ENCODE measurements at regions not wholly inside any gene's neighbourhood (a gene's known extent, or its start where the extent isn't known, plus 50 kb on each side); places are given as distances from the start of the nearest gene placed in this dataset.

- H3K36me3 Mint-ChIP-seq: no peaks in the 10 kb centered on the region
- H3K27me3 Mint-ChIP-seq: no peaks in the 10 kb centered on the region
- H3K27ac Mint-ChIP-seq: no peak overlapping the region
- no peak overlapping the region for H3K4me3 Mint-ChIP-seq
- no peaks in the 10 kb centered on the region for H3K4me1 Mint-ChIP-seq
- peaks cover 0 to 2% (median 0%) of the 10 kb centered on the region in 3 donors for H3K9me3 Mint-ChIP-seq
Observed at GRCh38 chr16:76882105-76882504, 308.9 kb upstream of the MON1B start.

GRCh38 chr16:76883076-76883475 is 307.9 kb upstream of the MON1B start:
- Mint-ChIP-seq H3K27ac (no peak overlapping the region), H3K9me3 (peaks cover 0 to 2% (median 0%) of the 10 kb centered on the region in 3 donors), H3K4me3 (no peak overlapping the region), H3K27me3 (no peaks in the 10 kb centered on the region), H3K4me1 (no peaks in the 10 kb centered on the region), H3K36me3 (no peaks in the 10 kb centered on the region)

- no peaks in the 10 kb centered on the region for H3K4me1 Mint-ChIP-seq
- H3K27me3 Mint-ChIP-seq: no peaks in the 10 kb centered on the region
- H3K4me3 Mint-ChIP-seq: no peak overlapping the region
- no peaks in the 10 kb centered on the region for H3K36me3 Mint-ChIP-seq
- no peak overlapping the region for H3K27ac Mint-ChIP-seq
- no peaks in the 10 kb centered on the region for H3K9me3 Mint-ChIP-seq
Observed at GRCh38 chr16:76885776-76886537, 305.0 kb upstream of the MON1B start.

GRCh38 chr16:76897816-76898215 is 293.2 kb upstream of the MON1B start:
- H3K4me3 Mint-ChIP-seq: no peak overlapping the region
- no peaks in the 10 kb centered on the region for H3K4me1 Mint-ChIP-seq

GRCh38 chr16:76899767-76900166 is 291.2 kb upstream of the MON1B start:
- H3K4me1 Mint-ChIP-seq: no peaks in the 10 kb centered on the region
- H3K9me3 Mint-ChIP-seq: no peaks in the 10 kb centered on the region
- H3K36me3 Mint-ChIP-seq: no peaks in the 10 kb centered on the region
- no peaks in the 10 kb centered on the region for H3K27me3 Mint-ChIP-seq
- H3K4me3 Mint-ChIP-seq: no peak overlapping the region
- no peak overlapping the region for H3K27ac Mint-ChIP-seq

More at GRCh38 chr16:76897816-76898215, 293.2 kb upstream of the MON1B start:
- no peaks in the 10 kb centered on the region for H3K36me3 Mint-ChIP-seq
- peaks cover 0 to 5% (median 3%) of the 10 kb centered on the region in 3 donors for H3K9me3 Mint-ChIP-seq
- H3K27ac Mint-ChIP-seq: no peak overlapping the region
- H3K27me3 Mint-ChIP-seq: no peaks in the 10 kb centered on the region

GRCh38 chr16:76900285-76901263 is 290.4 kb upstream of the MON1B start:
- Mint-ChIP-seq H3K27me3 (no peaks in the 10 kb centered on the region), H3K36me3 (no peaks in the 10 kb centered on the region), H3K4me1 (no peaks in the 10 kb centered on the region)

GRCh38 chr16:76906552-76906951 is 284.4 kb upstream of the MON1B start:
- H3K4me3 Mint-ChIP-seq: no peak overlapping the region
- no peaks in the 10 kb centered on the region for H3K9me3 Mint-ChIP-seq
- H3K27me3 Mint-ChIP-seq: no peaks in the 10 kb centered on the region
- no peaks in the 10 kb centered on the region for H3K4me1 Mint-ChIP-seq
- no peak overlapping the region for H3K27ac Mint-ChIP-seq
- no peaks in the 10 kb centered on the region for H3K36me3 Mint-ChIP-seq

More at GRCh38 chr16:76900285-76901263, 290.4 kb upstream of the MON1B start:
- Mint-ChIP-seq H3K27ac (peak overlapping the region in 2 of 3 donors; percentile 9 to 86), H3K4me3 (no peak overlapping the region), H3K9me3 (no peaks in the 10 kb centered on the region)

- H3K27me3 Mint-ChIP-seq: no peaks in the 10 kb centered on the region
- no peak overlapping the region for H3K27ac Mint-ChIP-seq
- H3K4me1 Mint-ChIP-seq: no peaks in the 10 kb centered on the region
Observed at GRCh38 chr16:76910931-76911330, 280.1 kb upstream of the MON1B start.

GRCh38 chr16:76913046-76913445 is 277.9 kb upstream of the MON1B start:
- H3K27me3 Mint-ChIP-seq: no peaks in the 10 kb centered on the region
- H3K4me1 Mint-ChIP-seq: no peaks in the 10 kb centered on the region
- no peaks in the 10 kb centered on the region for H3K36me3 Mint-ChIP-seq
- H3K4me3 Mint-ChIP-seq: no peak overlapping the region
- peaks cover 0 to 4% (median 3%) of the 10 kb centered on the region in 3 donors for H3K9me3 Mint-ChIP-seq
- H3K27ac Mint-ChIP-seq: no peak overlapping the region

More at GRCh38 chr16:76910931-76911330, 280.1 kb upstream of the MON1B start:
- Mint-ChIP-seq H3K9me3 (peaks cover 0 to 4% (median 0%) of the 10 kb centered on the region in 3 donors), H3K36me3 (no peaks in the 10 kb centered on the region), H3K4me3 (no peak overlapping the region)

- Mint-ChIP-seq H3K27ac (no peak overlapping the region), H3K4me1 (no peaks in the 10 kb centered on the region), H3K27me3 (no peaks in the 10 kb centered on the region), H3K4me3 (no peak overlapping the region), H3K36me3 (no peaks in the 10 kb centered on the region), H3K9me3 (peaks cover 0 to 2% (median 2%) of the 10 kb centered on the region in 3 donors)
Observed at GRCh38 chr16:76926042-76926441, 264.9 kb upstream of the MON1B start.

- Mint-ChIP-seq H3K9me3 (peaks cover 0 to 2% (median 2%) of the 10 kb centered on the region in 3 donors), H3K4me3 (no peak overlapping the region), H3K36me3 (no peaks in the 10 kb centered on the region), H3K4me1 (no peaks in the 10 kb centered on the region), H3K27ac (no peak overlapping the region), H3K27me3 (no peaks in the 10 kb centered on the region)
Observed at GRCh38 chr16:76926595-76926994, 264.4 kb upstream of the MON1B start.

- H3K4me1 Mint-ChIP-seq: no peaks in the 10 kb centered on the region
- H3K27ac Mint-ChIP-seq: no peak overlapping the region
- no peak overlapping the region for H3K4me3 Mint-ChIP-seq
- no peaks in the 10 kb centered on the region for H3K36me3 Mint-ChIP-seq
- peaks cover 0 to 4% (median 2%) of the 10 kb centered on the region in 3 donors for H3K9me3 Mint-ChIP-seq
- no peaks in the 10 kb centered on the region for H3K27me3 Mint-ChIP-seq
Observed at GRCh38 chr16:76931186-76931585, 259.8 kb upstream of the MON1B start.

- no peaks in the 10 kb centered on the region for H3K36me3 Mint-ChIP-seq
- H3K4me3 Mint-ChIP-seq: no peak overlapping the region
- peaks cover 0 to 5% (median 2%) of the 10 kb centered on the region in 3 donors for H3K9me3 Mint-ChIP-seq
- no peaks in the 10 kb centered on the region for H3K4me1 Mint-ChIP-seq
- no peak overlapping the region for H3K27ac Mint-ChIP-seq
- H3K27me3 Mint-ChIP-seq: no peaks in the 10 kb centered on the region
Observed at GRCh38 chr16:76932541-76933211, 258.3 kb upstream of the MON1B start.

- Mint-ChIP-seq H3K36me3 (no peaks in the 10 kb centered on the region), H3K27ac (no peak overlapping the region), H3K27me3 (no peaks in the 10 kb centered on the region), H3K4me3 (no peak overlapping the region), H3K4me1 (no peaks in the 10 kb centered on the region), H3K9me3 (peaks cover 0 to 7% (median 6%) of the 10 kb centered on the region in 3 donors)
Observed at GRCh38 chr16:76940251-76940650, 250.7 kb upstream of the MON1B start.

- Mint-ChIP-seq H3K27me3 (no peaks in the 10 kb centered on the region), H3K36me3 (no peaks in the 10 kb centered on the region), H3K4me1 (no peaks in the 10 kb centered on the region), H3K27ac (no peak overlapping the region), H3K4me3 (no peak overlapping the region), H3K9me3 (peaks cover 0 to 5% (median 3%) of the 10 kb centered on the region in 3 donors)
Observed at GRCh38 chr16:76941113-76941512, 249.9 kb upstream of the MON1B start.

Data from IgD-negative memory B cell (primary cell).